GM21367 (cell line): ENCODE measurements at regions not wholly inside any gene's neighbourhood (a gene's known extent, or its start where the extent isn't known, plus 50 kb on each side); places are given as distances from the start of the nearest gene placed in this dataset.
A peak's percentile ranks its signal among the peaks of the same experiment; 100 is the strongest.
"Not testable (repeated sequence)": the region's sequence is repeated elsewhere in the genome, so short reads cannot be mapped to it uniquely, and the experiment has no call there.

ENCODE experiments used
- ATAC-seq: cut with Tn5 transposase; IDR thresholded peaks from one replicate; pipeline ENCODE4 v1.9.1; 2021; ENCODE audit not compliant: unreplicated experiment

- no peak for ATAC-seq
Measured at GRCh38 chr12:67531051-67531450, 117.5 kb upstream of the DYRK2 start.

- ATAC-seq, result no peak
Measured at GRCh38 chr12:67531501-67531900, 117.0 kb upstream of the DYRK2 start.

DNA sequence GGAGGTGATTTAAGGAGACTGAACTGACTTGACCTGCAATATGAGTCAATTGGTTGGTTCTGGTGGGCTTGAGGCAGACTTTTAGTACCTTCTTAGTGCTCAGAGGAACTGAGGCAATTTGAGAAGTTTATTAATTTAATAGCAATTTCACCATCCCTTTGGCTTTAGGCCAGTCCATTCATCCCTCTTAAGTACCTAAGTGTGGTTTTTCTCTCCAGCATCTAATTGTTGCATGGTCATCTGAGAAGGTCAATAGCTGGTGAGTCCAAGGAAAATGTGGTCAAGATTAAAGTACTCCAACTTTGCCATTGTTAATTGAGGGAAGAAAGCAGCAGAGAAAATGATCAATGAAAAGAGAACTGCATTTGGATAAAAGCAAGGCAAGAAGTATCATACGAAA lies 115.4 kb upstream of the DYRK2 start:
- no peak for ATAC-seq

- no peak for ATAC-seq
Measured at GRCh38 chr12:67534046-67534445, 114.5 kb upstream of the DYRK2 start.

GRCh38 chr12:67534681-67535080 lies 113.9 kb upstream of the DYRK2 start:
- no peak for ATAC-seq

GRCh38 chr12:67535176-67535575 lies 113.4 kb upstream of the DYRK2 start:
- ATAC-seq, result no peak

DNA sequence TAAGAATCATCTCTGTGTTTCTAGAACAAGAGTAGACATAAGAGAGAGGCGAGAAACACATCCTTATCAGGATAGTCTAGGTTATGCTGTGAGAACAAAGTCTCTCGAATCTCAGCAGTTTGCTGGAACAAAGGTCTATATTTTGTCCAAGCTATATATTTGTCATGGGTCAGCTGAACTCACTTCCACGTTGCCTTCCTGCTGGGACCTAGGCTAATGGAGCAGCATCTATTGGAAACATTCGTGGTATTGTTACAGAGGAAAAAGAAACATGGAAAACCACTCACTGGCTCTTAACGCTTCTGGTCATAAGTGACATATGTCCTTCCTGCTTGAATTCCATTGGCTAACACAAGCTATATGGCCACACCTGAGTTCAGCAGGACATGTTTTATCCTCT lies 112.6 kb upstream of the DYRK2 start:
- no peak for ATAC-seq

GRCh38 chr12:67539329-67539728 lies 109.2 kb upstream of the DYRK2 start:
- ATAC-seq, result no peak

DNA sequence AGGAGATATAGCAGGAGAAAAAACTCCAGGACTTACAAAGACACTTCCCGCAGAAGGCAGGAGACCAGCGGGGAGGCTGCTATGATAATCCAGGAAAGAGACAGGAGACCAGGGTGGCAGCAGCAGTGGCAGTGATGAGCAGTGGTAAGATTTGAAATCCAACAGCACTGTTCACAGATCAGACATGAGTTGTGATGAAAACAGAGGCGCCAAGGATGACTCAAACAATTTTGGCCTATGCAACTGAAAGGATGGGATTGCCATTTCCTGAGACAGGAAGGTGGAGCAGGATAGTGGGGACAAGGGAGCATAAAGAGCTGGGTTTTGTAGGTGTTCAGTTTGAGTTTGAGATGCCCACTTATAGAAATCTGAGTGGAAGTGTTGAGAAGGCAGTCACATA lies 108.6 kb upstream of the DYRK2 start:
- no peak for ATAC-seq

- peak; percentile 73 for ATAC-seq
Measured at GRCh38 chr12:67540920-67541624, 107.5 kb upstream of the DYRK2 start.

DNA sequence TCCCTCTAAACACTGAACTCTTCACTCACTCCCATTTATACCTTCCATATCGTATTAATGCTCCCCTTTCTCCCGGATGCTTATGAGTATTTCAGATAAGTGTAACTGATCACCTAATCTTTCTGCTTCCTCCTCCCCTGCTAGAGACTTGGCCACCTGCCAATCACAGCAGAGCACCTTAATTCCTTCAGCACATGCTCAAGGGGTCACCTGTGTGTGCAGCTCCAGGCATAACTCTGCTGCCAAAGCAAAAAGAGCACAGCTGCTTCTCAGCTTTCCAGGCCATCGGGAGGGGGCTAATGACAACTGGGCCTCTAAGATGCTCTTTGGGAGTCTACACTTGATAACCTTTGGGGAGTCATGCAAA lies 106.9 kb upstream of the DYRK2 start:
- ATAC-seq, result peak; percentile 22

GRCh38 chr12:67543021-67543770 lies 105.3 kb upstream of the DYRK2 start:
- ATAC-seq, result no peak

- ATAC-seq, result no peak
Measured at GRCh38 chr12:67545298-67545697, 103.2 kb upstream of the DYRK2 start.

- ATAC-seq, result no peak
Measured at GRCh38 chr12:67546746-67547145, 101.8 kb upstream of the DYRK2 start.

DNA sequence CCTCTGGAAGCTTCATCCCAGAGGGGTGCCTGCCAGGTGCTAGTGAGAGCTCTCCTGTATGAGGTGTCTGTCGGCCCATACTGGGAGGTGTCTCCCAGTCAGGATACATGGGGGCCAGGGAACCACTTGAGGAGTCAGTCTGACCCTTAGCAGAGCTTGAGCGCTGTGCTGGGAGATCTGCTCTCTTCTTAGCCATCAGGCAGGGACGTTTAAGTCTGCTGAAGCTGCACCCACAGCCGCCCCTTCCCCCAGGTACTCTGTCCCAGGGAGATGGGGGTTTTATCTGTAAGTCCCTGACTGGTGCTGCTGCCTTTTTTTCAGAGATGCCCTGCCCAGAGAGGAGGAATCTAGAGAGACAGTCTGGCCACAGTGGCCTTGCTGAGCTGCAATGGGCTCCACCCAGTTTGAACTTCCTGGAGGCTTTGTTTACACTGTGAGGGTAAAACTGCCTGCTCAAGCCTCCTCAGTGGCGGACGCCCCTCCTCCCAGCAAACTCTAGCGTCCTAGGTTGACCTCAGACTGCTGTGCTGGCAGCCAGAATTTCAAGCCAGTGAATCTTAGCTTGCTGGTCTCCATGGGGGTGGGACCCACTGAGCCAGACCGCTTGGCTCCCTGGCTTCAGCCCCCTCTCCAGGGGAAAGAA lies 93.3 kb upstream of the DYRK2 start:
- not testable (repeated sequence) for ATAC-seq

DNA sequence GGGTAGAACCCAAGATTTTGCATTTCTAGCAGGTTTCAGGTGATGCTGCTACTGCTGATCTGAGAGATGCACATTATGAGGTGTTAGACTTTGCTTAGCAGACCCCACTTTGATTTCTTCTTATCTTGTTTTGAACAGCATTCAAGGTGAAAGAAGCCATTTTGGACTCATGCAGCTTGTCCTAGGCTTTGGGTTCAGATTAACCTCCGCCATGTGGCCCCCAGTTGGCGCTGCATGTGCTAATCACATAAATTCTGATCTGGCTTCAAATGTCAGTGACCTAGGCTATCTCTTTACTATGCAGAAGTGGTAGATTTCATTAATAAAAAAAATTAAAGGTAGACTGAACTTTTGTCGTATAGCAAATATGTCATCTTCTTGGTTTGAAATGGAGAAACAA lies 89.8 kb upstream of the DYRK2 start:
- ATAC-seq, result no peak

- ATAC-seq, result no peak
Measured at GRCh38 chr12:67559751-67560150, 88.8 kb upstream of the DYRK2 start.

GRCh38 chr12:67562513-67563287 lies 85.8 kb upstream of the DYRK2 start:
- ATAC-seq, result no peak

- no peak for ATAC-seq
Measured at GRCh38 chr12:67568055-67568454, 80.5 kb upstream of the DYRK2 start.

DNA sequence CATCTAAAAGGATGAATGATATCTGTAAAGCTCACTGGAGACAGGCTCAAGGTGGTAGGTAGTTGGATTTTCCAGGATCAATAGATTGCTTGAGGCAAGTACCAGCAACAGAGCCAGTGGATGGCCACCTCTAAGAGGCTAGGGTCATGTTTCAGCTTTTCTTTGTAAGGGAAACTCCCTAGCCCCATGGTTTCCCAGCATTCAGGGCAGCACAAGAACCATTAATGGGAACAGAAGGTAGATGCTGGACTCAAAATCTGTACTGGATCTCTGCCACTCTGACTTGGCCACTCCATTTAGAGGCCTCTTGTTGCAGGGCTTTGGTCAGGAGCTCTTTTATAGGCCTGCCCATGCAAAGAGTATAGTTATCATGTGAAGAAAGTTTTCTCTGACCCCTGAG lies 76.1 kb upstream of the DYRK2 start:
- ATAC-seq, result no peak

GRCh38 chr12:67573566-67573965 lies 75.0 kb upstream of the DYRK2 start:
- ATAC-seq, result no peak
